Stimulated activated naive B cell treated with anti-CD40 and anti-IgM and Interleukin-4, amounts not matched to agents 10 μg/mL and 1 μg/mL and 100 μg/mL, for 72 hours (primary cell): ENCODE measurements at regions not wholly inside any gene's neighbourhood (a gene's known extent, or its start where the extent isn't known, plus 50 kb on each side); places are given as distances from the start of the nearest gene placed in this dataset.

ENCODE experiments used
- ATAC-seq, 2 donors: fragments of 150-1000 bp; cut with Tn5 transposase; replicated peaks; 2 replicates each; pipeline ENCODE4 v1.10.0; 2021; ENCODE audit warnings: moderate library complexity in 1 of 2
- DNase-seq: peaks from one replicate; pipeline ENCODE4 v3.0.0; 2021
- H3K27ac Mint-ChIP-seq: one replicate; pipeline ENCODE4 v1.8.0; 2022; ENCODE audit warnings: mild to moderate bottlenecking, mixed read lengths
- H3K27me3 Mint-ChIP-seq, 2 donors: one replicate each; pipeline ENCODE4 v1.8.0; 2022; ENCODE audit warnings: mixed read lengths in 2 of 2
- H3K36me3 Mint-ChIP-seq, 2 donors: one replicate each; pipeline ENCODE4 v1.8.0; 2022; ENCODE audit warnings: mixed read lengths in 2 of 2, mild to moderate bottlenecking in 1 of 2
- H3K4me1 Mint-ChIP-seq, 2 donors: one replicate each; pipeline ENCODE4 v1.8.0; 2022; ENCODE audit warnings: mixed read lengths in 2 of 2, mild to moderate bottlenecking in 1 of 2
- H3K4me3 Mint-ChIP-seq, 2 donors: one replicate each; pipeline ENCODE4 v1.8.0; 2022; ENCODE audit warnings: mild to moderate bottlenecking in 2 of 2, mixed read lengths in 2 of 2, moderate library complexity in 1 of 2
- H3K9me3 Mint-ChIP-seq, 2 donors: one replicate each; pipeline ENCODE4 v1.8.0; 2022; ENCODE audit warnings: mixed read lengths in 2 of 2, mild to moderate bottlenecking in 1 of 2

DNA sequence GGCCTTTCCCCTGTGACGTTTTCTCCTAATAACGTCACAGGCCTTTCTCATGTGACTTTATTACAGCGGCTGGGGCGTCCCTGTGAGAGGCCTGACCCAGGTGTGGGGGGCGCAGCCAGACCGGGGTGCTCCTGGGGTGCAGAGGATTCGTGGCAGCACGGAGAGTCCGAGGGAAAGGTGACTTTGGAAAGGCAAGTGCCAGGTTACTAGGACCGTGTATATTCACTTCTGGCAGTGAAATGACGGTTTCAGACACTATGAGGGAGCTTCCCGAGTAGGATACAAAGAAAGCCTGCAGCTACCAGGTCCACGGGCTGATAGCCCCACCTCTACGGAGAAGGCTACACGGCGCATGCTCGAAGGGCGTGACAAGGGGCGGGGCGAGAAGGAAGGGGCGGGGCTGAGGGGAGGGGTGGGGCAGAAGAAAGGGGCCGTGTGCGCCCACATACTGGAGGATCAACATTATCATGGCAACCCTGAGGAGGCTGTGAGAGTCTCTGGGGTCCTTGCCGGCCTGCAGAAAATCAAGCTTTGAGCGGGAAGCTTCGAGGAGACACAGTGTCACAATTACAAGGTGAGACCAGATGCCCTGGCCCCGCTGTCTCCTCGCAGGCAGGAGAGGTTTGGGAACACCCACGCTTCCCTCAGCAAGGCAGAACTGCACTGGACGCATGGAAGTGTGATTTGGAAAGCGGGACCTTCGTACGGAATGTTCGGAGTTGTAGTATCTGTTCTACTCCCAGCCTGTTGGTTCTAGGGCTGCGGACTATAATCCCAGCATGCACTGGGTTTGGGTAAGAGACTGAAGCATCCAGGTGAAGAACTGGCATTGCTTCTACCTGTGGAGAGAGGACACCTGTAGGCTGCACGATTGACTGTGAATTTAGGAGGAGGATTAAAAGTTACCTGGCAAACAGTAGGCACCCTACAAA lies 54.4 kb upstream of the ZNF337 start:
- peak overlapping the region; percentile 72 for H3K27ac Mint-ChIP-seq
- no peak for DNase-seq
- peak; percentile 93 to 94 for ATAC-seq

DNA sequence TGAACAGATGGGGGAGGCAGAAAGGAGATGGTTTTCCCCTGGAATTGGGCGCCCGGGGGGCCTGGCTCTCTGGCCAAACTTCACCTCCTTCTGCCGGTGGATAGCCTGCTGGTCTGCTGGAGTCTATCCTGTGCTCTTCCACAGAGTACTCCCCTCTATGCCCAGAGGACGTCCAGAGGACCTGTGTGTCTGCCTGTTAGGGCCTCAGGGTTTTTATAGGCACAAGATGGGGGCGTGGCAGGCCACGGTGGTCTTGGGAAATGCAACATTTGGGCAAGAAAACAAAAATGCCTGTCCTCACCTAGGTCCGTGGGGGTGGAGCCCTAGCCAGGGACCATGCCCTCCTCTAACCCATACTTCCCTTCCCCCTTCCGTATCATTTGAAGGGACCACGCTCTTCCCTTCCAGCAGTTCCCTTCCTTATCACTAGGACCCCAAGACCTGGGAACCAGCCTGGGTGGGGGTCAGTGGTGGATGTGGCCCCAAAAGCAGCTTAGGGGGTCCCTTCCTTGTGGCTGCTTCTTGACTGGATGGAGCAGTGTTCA lies 53.6 kb upstream of the ZNF337 start:
- peak overlapping the region; percentile 38 for H3K27ac Mint-ChIP-seq
- DNase-seq (no peak), ATAC-seq (no peak)
- H3K9me3 Mint-ChIP-seq, result no peaks in the 10 kb centered on the region
- peaks cover 3 to 17% of the 10 kb centered on the region in 2 donors for H3K4me1 Mint-ChIP-seq
- H3K27me3 Mint-ChIP-seq, result no peaks in the 10 kb centered on the region
- H3K4me3 Mint-ChIP-seq, result peak overlapping the region; percentile 79 to 90
- peaks cover 0 to 2% of the 10 kb centered on the region in 2 donors for H3K36me3 Mint-ChIP-seq

More for the DNA sequence above, 54.4 kb upstream of the ZNF337 start:
- H3K9me3 Mint-ChIP-seq, result no peaks in the 10 kb centered on the region
- H3K36me3 Mint-ChIP-seq, result no peaks in the 10 kb centered on the region
- peak overlapping the region; percentile 79 to 90 for H3K4me3 Mint-ChIP-seq
- no peaks in the 10 kb centered on the region for H3K27me3 Mint-ChIP-seq
- H3K4me1 Mint-ChIP-seq, result peaks cover 3 to 17% of the 10 kb centered on the region in 2 donors

DNA sequence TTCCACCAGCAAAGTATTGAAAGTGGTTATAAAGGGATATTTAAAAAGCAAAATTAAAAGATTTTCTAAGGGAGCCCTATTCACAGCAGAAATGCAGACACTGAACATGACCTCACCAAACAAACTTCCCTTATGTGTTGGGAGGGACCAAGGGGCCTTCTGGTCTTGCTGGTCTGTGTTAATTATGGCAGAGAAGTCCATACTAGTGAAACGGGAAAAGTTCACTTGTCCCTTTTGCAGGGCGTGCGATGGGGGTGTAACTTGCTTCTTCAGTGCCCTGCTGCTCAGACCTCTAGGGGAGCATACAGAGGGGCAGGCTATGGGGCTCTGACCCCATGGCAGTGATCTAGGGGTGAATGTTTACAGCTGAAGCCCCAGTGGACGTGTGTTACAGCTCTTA lies 53.0 kb upstream of the ZNF337 start:
- no peaks in the 10 kb centered on the region for H3K9me3 Mint-ChIP-seq
- DNase-seq (no peak), ATAC-seq (no peak)
- no peak overlapping the region for H3K4me3 Mint-ChIP-seq
- peaks cover 0 to 2% of the 10 kb centered on the region in 2 donors for H3K36me3 Mint-ChIP-seq
- peaks cover 3 to 17% of the 10 kb centered on the region in 2 donors for H3K4me1 Mint-ChIP-seq
- H3K27ac Mint-ChIP-seq, result no peak overlapping the region
- no peaks in the 10 kb centered on the region for H3K27me3 Mint-ChIP-seq
